ENCODE measurements at regions not wholly inside any gene's neighbourhood (a gene's known extent, or its start where the extent isn't known, plus 50 kb on each side); places are given as distances from the start of the nearest gene placed in this dataset.

GRCh38 chr5:84859056-84859455 is 474.4 kb upstream of the EDIL3 start (continued):
- TF ChIP-seq TFE3 (CRISPR knock-in tag; IDR thresholded peaks at IDR 0.05) = no peak
- TF ChIP-seq FUBP1 (CRISPR knock-in tag; IDR thresholded peaks at IDR 0.05; ENCODE audit: borderline replicate concordance) = no peak

- TF ChIP-seq GABPA (IDR thresholded peaks at IDR 0.05; ENCODE audit: low read depth, low read length) (no peak), GABPA (CRISPR knock-in tag; IDR thresholded peaks at IDR 0.05; ENCODE audit: low read depth) (no peak)
- ChIA-PET POLR2A (no interaction called here), CTCF (ENCODE audit: low intra/inter-chr PET ratio, low total read pairs) (no interaction called here)
- Histone ChIP-seq H3K4me1 (ENCODE audit: insufficient read depth, low read length) (no peaks in the 10 kb centered on the region), H3K36me3 (replicated peaks in 1 of 2; ENCODE audit: control insufficient read depth in 1 of 2, insufficient read depth in 2 of 2, low read length in 2 of 2) (no peaks in the 10 kb centered on the region), H3K4me3 (replicated peaks in 1 of 3; ENCODE audit: insufficient read depth in 1 of 3, low read depth in 2 of 3, low read length in 3 of 3) (no peak overlapping the region), H3K4me2 (ENCODE audit: low read depth, low read length) (no peak overlapping the region), H3K9ac (ENCODE audit: insufficient read depth, low read depth, low read length) (no peak overlapping the region), H2AFZ (ENCODE audit: low read length) (no peak overlapping the region), H3K27ac (ENCODE audit: extremely low read length, insufficient read depth, low read length) (no peak overlapping the region), H3K79me2 (ENCODE audit: insufficient read depth, low read length) (no peaks in the 10 kb centered on the region), H3K27me3 (ENCODE audit: control insufficient read depth in 1 of 2, insufficient read depth in 2 of 2, low read length in 2 of 2) (no peaks in the 10 kb centered on the region), H4K20me1 (ENCODE audit: insufficient read depth, low read length) (no peaks in the 10 kb centered on the region), H3K9me3 (ENCODE audit: low read length) (no peaks in the 10 kb centered on the region)
- DNase-seq (ENCODE audit: low spot score) (no peak), ATAC-seq (no peak), FAIRE-seq (no peak)
- no TSS peak for BruUV-seq (replicated peaks)
- WGBS (ENCODE audit: low lambda C conversion rate) = 3% methylated on average over 1 of the region's 1 CpG
- intact Hi-C loops (cut with micrococcal nuclease; ENCODE audit: unreplicated experiment) = no loop called here
- in situ Hi-C loops (cut with HindIII; ENCODE audit: extremely low pct_ligation_motif_present, low pct_unique_long_range_greater_than_20kb) = no loop called here
Measured at GRCh38 chr5:84831701-84832100, 447.0 kb upstream of the EDIL3 start.

GRCh38 chr5:84830265-84830664 is 445.6 kb upstream of the EDIL3 start:
- no peaks in the 10 kb centered on the region for H4K20me1 ChIP-seq (ENCODE audit: insufficient read depth, low read length)
- H3K4me1 ChIP-seq (ENCODE audit: insufficient read depth, low read length) = no peaks in the 10 kb centered on the region
- ChIA-PET CTCF (ENCODE audit: low intra/inter-chr PET ratio, low total read pairs) (no interaction called here), POLR2A (no interaction called here)
- no peak for DNase-seq (ENCODE audit: low spot score)
- H3K36me3 ChIP-seq (replicated peaks in 1 of 2; ENCODE audit: control insufficient read depth in 1 of 2, insufficient read depth in 2 of 2, low read length in 2 of 2) = no peaks in the 10 kb centered on the region
- no peak overlapping the region for H3K27ac ChIP-seq (ENCODE audit: extremely low read length, insufficient read depth, low read length)
- intact Hi-C loops (cut with micrococcal nuclease; ENCODE audit: unreplicated experiment) = no loop called here
- no peak for ATAC-seq
- H3K4me2 ChIP-seq (ENCODE audit: low read depth, low read length) = no peak overlapping the region
- in situ Hi-C loops (cut with HindIII; ENCODE audit: extremely low pct_ligation_motif_present, low pct_unique_long_range_greater_than_20kb) = no loop called here
- H3K27me3 ChIP-seq (ENCODE audit: control insufficient read depth in 1 of 2, insufficient read depth in 2 of 2, low read length in 2 of 2) = no peaks in the 10 kb centered on the region
- FAIRE-seq = no peak
- H3K9ac ChIP-seq (ENCODE audit: insufficient read depth, low read depth, low read length) = no peak overlapping the region
- no CpG with 5 or more reads among the region's 28 CpGs for WGBS (ENCODE audit: low lambda C conversion rate)
- no peaks in the 10 kb centered on the region for H3K79me2 ChIP-seq (ENCODE audit: insufficient read depth, low read length)
- no peak overlapping the region for H2AFZ ChIP-seq (ENCODE audit: low read length)
- no TSS peak for BruUV-seq (replicated peaks)
- no peak overlapping the region for H3K4me3 ChIP-seq (replicated peaks in 1 of 3; ENCODE audit: insufficient read depth in 1 of 3, low read depth in 2 of 3, low read length in 3 of 3)
- no peaks in the 10 kb centered on the region for H3K9me3 ChIP-seq (ENCODE audit: low read length)
- TF ChIP-seq ZNF251 (CRISPR knock-in tag; IDR thresholded peaks at IDR 0.05) (no peak), ARID2 (CRISPR knock-in tag; IDR thresholded peaks at IDR 0.05; ENCODE audit: borderline replicate concordance) (no peak), THAP8 (CRISPR knock-in tag; IDR thresholded peaks at IDR 0.05; ENCODE audit: borderline replicate concordance) (no peak), SRSF4 (IDR thresholded peaks at IDR 0.05; ENCODE audit: low read depth, low read length, poor library complexity, severe bottlenecking) (no peak), REPIN1 (CRISPR knock-in tag; IDR thresholded peaks at IDR 0.05; ENCODE audit: borderline replicate concordance, low read depth) (no peak), TAF15 (IDR thresholded peaks at IDR 0.05; ENCODE audit: low read depth, low read length, poor library complexity, severe bottlenecking) (no peak), ZNF775 (CRISPR knock-in tag; IDR thresholded peaks at IDR 0.05; ENCODE audit: borderline replicate concordance) (no peak), FIP1L1 (IDR thresholded peaks at IDR 0.05; ENCODE audit: borderline replicate concordance, insufficient read depth, low read depth, low read length) (no peak), ISX (CRISPR knock-in tag; conservative IDR thresholded peaks at IDR 0.05) (no peak)

All from HepG2 (cell line).